Activated naive CD4-positive, alpha-beta T cell treated with anti-CD3 and anti-CD28 coated beads, Interleukin-2, amount 50 U/mL, for 72 hours (primary cell): ENCODE measurements at regions not wholly inside any gene's neighbourhood (a gene's known extent, or its start where the extent isn't known, plus 50 kb on each side); places are given as distances from the start of the nearest gene placed in this dataset.

Source experiments
- ATAC-seq, 2 donors: fragments of 150-1000 bp; cut with Tn5 transposase; 2 replicates each; pipeline ENCODE4 v1.10.0; 2021; ENCODE audit warnings: mild to moderate bottlenecking in 2 of 2, moderate library complexity in 2 of 2
- DNase-seq, 2 donors: peaks; one replicate each; pipeline ENCODE4 v3.0.0; 2021 to 2022; ENCODE audit warnings: low spot score in 2 of 2
- H3K27ac Mint-ChIP-seq, 2 donors: one replicate each; pipeline ENCODE4 v1.8.0; 2022; ENCODE audit warnings: mild to moderate bottlenecking in 2 of 2, mixed read lengths in 2 of 2
- H3K36me3 Mint-ChIP-seq, 2 donors: one replicate each; pipeline ENCODE4 v1.8.0; 2022; ENCODE audit warnings: mixed read lengths in 2 of 2
- H3K9me3 Mint-ChIP-seq, 2 donors: one replicate each; pipeline ENCODE4 v1.8.0; 2022; ENCODE audit warnings: mixed read lengths in 2 of 2

DNA sequence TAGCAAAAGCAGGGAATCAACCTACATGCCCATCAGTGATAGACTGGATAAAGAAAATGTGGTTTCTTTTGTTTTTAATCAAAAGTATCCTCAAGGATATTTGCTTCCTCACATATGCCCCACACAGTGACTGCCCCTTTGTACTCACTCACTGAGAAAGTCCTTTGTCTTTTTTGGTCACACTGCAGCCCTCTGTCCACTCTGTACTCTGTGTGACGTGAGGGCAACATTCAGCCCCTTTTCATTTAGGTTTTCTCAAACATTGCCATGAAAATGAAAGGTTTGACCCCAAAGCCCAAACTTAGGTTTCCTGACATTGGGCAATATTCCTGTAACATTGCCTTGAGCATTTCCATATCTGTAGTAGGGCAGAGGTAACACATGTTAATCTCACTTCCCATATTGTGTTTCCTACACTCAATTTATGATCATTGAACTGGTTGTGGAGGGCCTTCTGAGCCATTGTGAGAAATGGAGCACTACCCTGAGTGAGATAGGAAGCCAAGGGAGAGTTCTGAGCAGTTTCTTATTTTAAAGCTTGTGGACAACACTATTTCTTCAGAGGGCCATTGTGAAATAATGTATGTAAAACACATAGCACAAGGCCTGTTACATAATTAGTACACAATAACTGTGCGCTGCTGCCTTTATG is 501.9 kb upstream of the C1orf87 start:
- ATAC-seq (no peak), DNase-seq (no peak)

DNA sequence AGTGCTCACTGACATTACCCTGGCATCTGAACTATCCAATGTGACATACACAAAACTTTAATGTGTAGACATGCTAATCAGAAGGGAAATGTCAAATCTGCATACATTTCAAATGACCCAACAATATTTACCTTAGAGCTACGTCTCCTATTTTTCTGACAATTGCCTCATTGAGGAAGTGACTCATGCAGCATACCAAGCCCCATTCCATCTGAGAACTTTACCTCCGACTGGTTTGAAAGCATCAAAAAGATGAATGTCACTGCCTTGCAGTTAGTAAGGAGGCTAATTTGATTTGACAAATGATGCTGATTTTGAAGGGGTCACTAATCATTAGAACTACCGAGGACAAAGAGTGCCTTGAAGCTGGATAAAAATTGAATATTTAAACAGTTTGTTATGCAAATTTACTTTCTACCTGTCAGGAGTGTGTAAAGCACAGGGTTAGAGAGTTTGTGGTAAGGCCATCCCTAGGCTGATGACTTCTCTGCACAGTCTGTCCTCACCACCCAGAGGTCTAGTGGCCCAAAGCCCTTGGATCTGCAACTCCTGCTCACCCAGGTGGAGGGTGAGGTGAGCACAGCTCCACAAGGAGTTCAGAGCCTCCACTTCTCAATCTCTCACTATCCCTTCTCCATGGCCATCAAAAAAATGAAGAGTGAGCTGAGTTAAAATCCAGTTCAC is 500.3 kb upstream of the C1orf87 start:
- Mint-ChIP-seq H3K36me3 (no peaks in the 10 kb centered on the region), H3K9me3 (peaks cover 3 to 7% of the 10 kb centered on the region in 2 donors), H3K27ac (no peak overlapping the region)
- DNase-seq (no peak), ATAC-seq (no peak)

More for the DNA sequence above, 501.9 kb upstream of the C1orf87 start:
- peaks cover 3% of the 10 kb centered on the region in 2 donors for H3K9me3 Mint-ChIP-seq
- H3K27ac Mint-ChIP-seq, result no peak overlapping the region
- H3K36me3 Mint-ChIP-seq, result no peaks in the 10 kb centered on the region

GRCh38 chr1:60573121-60573520 is 499.6 kb upstream of the C1orf87 start:
- H3K36me3 Mint-ChIP-seq, result no peaks in the 10 kb centered on the region
- H3K27ac Mint-ChIP-seq, result no peak overlapping the region
- H3K9me3 Mint-ChIP-seq, result peaks cover 3 to 7% of the 10 kb centered on the region in 2 donors
- DNase-seq, result no peak
- ATAC-seq, result no peak

DNA sequence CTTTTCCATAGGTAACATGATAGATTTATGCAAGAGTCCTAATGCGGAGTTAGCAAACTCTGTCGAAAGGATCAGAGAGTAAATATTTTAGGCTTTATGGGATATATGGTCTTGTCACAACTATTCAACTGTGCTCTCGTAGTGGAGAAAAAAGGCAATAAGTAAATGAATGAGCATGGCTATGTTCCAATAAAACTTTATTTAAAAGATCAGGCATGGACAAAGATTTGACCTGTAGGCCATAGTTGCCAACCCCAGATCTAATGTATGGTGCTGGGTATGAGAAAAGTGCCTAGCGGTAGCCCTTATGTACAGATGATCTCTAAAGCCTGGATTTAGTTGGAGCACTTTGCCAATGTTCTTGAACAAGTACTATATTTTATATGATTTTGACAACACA is 498.8 kb upstream of the C1orf87 start:
- ATAC-seq, result no peak
- H3K27ac Mint-ChIP-seq, result no peak overlapping the region

DNA sequence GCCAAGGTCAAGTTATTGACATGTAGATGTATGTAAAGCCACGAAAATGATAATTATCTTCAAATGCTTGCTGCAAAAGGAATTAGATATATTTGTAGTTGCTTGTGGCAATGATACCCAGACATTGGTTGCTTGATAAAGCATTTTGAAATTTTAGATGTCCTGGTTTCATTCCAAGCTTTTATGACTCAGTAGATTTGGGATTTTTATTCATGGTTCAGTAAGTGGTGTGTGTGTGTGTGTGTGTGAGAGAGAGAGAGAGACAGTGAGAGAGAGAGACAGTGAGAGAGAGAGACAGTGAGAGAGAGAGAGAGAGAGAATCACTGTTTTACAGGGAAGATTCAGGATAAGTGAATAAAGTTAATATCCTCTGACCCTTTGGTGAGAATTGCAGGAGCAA is 498.2 kb upstream of the C1orf87 start:
- Mint-ChIP-seq H3K9me3 (peaks cover 3 to 7% of the 10 kb centered on the region in 2 donors), H3K27ac (no peak overlapping the region), H3K36me3 (no peaks in the 10 kb centered on the region)
- DNase-seq (no peak), ATAC-seq (no peak)

More for the DNA sequence above, 498.8 kb upstream of the C1orf87 start:
- peaks cover 3 to 7% of the 10 kb centered on the region in 2 donors for H3K9me3 Mint-ChIP-seq
- DNase-seq, result no peak
- H3K36me3 Mint-ChIP-seq, result no peaks in the 10 kb centered on the region

- DNase-seq (no peak), ATAC-seq (no peak)
- peaks cover 3 to 8% of the 10 kb centered on the region in 2 donors for H3K9me3 Mint-ChIP-seq
- no peaks in the 10 kb centered on the region for H3K36me3 Mint-ChIP-seq
- H3K27ac Mint-ChIP-seq, result no peak overlapping the region
These were observed 495.6 kb upstream of the C1orf87 start for GRCh38 chr1:60569189-60569588.

DNA sequence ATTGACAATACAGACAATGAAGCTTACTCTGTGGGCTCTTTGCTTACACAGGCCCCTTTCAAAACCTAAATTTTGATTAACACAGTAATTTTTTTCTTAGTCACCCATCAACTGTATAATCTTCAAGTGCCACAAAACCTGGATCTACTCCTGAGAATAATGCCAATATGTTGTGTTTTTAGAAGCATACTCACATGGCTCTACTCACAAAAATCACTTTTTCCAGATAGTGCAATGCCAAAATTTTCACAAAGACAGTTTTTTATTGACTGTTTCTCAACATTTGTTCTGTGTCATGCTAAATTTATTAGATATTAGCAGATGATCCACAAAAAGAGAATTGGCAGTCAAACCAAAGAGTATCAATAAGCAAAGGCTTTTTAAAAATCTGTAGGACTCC is 493.7 kb upstream of the C1orf87 start:
- Mint-ChIP-seq H3K27ac (no peak overlapping the region), H3K9me3 (peaks cover 7 to 13% of the 10 kb centered on the region in 2 donors), H3K36me3 (no peaks in the 10 kb centered on the region)
- no peak for ATAC-seq
- no peak for DNase-seq

DNA sequence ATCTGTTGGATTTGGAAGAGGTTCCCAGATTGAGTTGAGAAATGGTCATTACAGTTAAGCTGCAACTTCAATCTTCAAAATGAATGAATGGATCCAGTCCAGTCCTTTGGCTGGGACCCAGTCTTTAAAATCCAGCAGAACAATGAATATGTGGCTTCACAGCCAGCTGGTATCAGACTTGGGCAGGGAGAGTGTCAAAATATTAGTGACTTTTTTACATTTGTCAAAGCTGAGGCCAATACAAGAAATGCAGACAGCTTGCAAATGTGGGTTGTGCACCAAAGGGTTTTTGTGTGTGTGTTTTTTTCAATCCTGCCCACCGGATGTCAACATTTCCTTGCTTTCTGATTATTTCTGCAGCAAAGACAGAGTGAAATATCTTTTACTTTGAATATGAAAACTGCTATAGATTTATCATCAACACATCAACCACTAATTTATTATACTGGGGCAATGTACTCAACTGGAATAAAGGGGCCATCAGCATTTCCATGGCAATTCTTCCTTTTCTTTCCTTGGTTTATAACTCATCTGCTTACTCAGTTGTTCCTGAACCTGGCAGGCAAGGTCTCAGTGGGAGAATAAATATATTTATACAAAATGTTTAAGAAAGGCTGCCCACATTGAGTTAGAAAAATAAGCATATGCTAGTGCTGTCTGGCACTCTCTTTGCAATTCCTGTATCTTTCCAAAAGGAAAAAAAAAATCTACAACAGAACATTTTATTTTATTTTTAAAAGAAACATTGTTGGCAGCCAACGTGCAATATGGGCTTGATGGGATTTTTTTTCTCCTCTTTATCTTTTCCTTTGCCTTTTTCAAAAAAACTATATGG is 491.6 kb upstream of the C1orf87 start:
- Mint-ChIP-seq H3K27ac (no peak overlapping the region), H3K36me3 (no peaks in the 10 kb centered on the region)
- ATAC-seq, result no peak

DNA sequence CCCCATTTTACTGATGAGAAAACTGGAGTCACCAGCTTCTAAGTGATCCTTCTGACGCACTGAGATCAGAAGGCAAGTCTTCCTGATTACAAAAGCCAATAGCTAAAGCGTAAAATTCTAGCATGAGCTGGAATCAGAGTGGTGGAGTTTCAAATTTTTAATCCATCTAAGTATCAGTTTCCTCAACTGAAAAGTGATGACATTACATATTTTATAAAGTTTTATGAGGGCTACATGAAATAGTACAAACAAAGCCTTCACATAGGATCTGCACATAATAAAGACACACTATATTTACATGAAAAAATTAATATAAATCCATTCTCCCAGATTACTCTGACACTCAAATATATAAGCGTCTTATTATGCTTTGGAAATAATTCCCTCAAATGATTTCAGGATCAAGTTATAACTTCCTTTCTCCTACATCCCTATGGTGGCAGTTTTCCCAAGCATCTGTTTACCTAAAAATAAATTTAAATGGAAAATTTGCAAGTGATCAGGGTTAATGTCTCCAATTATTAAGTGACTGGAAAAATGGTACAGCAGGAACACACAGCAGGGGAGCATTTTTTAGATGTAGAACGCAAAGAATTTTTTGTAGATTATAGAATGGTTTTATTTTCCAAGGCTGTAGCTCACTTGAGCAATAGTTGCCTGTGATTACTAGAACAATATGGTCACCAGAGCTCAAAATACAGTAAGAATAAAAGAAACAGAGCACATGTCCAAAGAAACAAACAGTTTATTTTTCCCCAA is 490.4 kb upstream of the C1orf87 start:
- Mint-ChIP-seq H3K36me3 (no peaks in the 10 kb centered on the region), H3K27ac (no peak overlapping the region), H3K9me3 (peaks cover 7 to 11% of the 10 kb centered on the region in 2 donors)
- ATAC-seq (no peak), DNase-seq (no peak)

More for the DNA sequence above, 491.6 kb upstream of the C1orf87 start:
- DNase-seq, result no peak
- peaks cover 3 to 11% of the 10 kb centered on the region in 2 donors for H3K9me3 Mint-ChIP-seq

GRCh38 chr1:60562740-60563139 is 489.2 kb upstream of the C1orf87 start:
- ATAC-seq (no peak), DNase-seq (no peak)
- H3K27ac Mint-ChIP-seq, result no peak overlapping the region
- no peaks in the 10 kb centered on the region for H3K36me3 Mint-ChIP-seq
- peaks cover 7 to 11% of the 10 kb centered on the region in 2 donors for H3K9me3 Mint-ChIP-seq

GRCh38 chr1:60560701-60561100 is 487.1 kb upstream of the C1orf87 start:
- no peaks in the 10 kb centered on the region for H3K36me3 Mint-ChIP-seq
- DNase-seq, result no peak
- ATAC-seq, result no peak
- H3K27ac Mint-ChIP-seq, result no peak overlapping the region
- H3K9me3 Mint-ChIP-seq, result peaks cover 7 to 11% of the 10 kb centered on the region in 2 donors

- no peaks in the 10 kb centered on the region for H3K36me3 Mint-ChIP-seq
- no peak overlapping the region for H3K27ac Mint-ChIP-seq
- H3K9me3 Mint-ChIP-seq, result peaks cover 6 to 7% of the 10 kb centered on the region in 2 donors
- DNase-seq, result no peak
- ATAC-seq, result no peak
These were observed 484.7 kb upstream of the C1orf87 start for GRCh38 chr1:60558236-60558635.

GRCh38 chr1:60553730-60554129 is 480.2 kb upstream of the C1orf87 start:
- ATAC-seq, result no peak
- H3K27ac Mint-ChIP-seq, result no peak overlapping the region
- H3K9me3 Mint-ChIP-seq, result no peaks in the 10 kb centered on the region
- no peaks in the 10 kb centered on the region for H3K36me3 Mint-ChIP-seq
- no peak for DNase-seq

- DNase-seq, result no peak
These were observed 474.3 kb upstream of the C1orf87 start for GRCh38 chr1:60547821-60548220.

GRCh38 chr1:60541831-60542532 is 468.4 kb upstream of the C1orf87 start:
- no peak for DNase-seq
- H3K27ac Mint-ChIP-seq, result no peak overlapping the region
- ATAC-seq, result no peak
- H3K9me3 Mint-ChIP-seq, result peaks cover 4 to 9% of the 10 kb centered on the region in 2 donors
- no peaks in the 10 kb centered on the region for H3K36me3 Mint-ChIP-seq

More at GRCh38 chr1:60547821-60548220, 474.3 kb upstream of the C1orf87 start:
- H3K9me3 Mint-ChIP-seq, result peaks cover 0 to 4% of the 10 kb centered on the region in 2 donors
- no peak overlapping the region for H3K27ac Mint-ChIP-seq
- no peak for ATAC-seq
- no peaks in the 10 kb centered on the region for H3K36me3 Mint-ChIP-seq

GRCh38 chr1:60540141-60540540 is 466.6 kb upstream of the C1orf87 start:
- no peaks in the 10 kb centered on the region for H3K36me3 Mint-ChIP-seq
- H3K27ac Mint-ChIP-seq, result no peak overlapping the region
- ATAC-seq (no peak), DNase-seq (no peak)
- H3K9me3 Mint-ChIP-seq, result peaks cover 5 to 19% of the 10 kb centered on the region in 2 donors
